Amygdala (tissue), 56 donors: ENCODE measurements at regions not wholly inside any gene's neighbourhood (a gene's known extent, or its start where the extent isn't known, plus 50 kb on each side); places are given as distances from the start of the nearest gene placed in this dataset.

Experiments
- DNase-seq, 56 donors: peaks; one replicate each; lab custom pipeline; 2025; lab: John Stamatoyannopoulos, UW

DNA sequence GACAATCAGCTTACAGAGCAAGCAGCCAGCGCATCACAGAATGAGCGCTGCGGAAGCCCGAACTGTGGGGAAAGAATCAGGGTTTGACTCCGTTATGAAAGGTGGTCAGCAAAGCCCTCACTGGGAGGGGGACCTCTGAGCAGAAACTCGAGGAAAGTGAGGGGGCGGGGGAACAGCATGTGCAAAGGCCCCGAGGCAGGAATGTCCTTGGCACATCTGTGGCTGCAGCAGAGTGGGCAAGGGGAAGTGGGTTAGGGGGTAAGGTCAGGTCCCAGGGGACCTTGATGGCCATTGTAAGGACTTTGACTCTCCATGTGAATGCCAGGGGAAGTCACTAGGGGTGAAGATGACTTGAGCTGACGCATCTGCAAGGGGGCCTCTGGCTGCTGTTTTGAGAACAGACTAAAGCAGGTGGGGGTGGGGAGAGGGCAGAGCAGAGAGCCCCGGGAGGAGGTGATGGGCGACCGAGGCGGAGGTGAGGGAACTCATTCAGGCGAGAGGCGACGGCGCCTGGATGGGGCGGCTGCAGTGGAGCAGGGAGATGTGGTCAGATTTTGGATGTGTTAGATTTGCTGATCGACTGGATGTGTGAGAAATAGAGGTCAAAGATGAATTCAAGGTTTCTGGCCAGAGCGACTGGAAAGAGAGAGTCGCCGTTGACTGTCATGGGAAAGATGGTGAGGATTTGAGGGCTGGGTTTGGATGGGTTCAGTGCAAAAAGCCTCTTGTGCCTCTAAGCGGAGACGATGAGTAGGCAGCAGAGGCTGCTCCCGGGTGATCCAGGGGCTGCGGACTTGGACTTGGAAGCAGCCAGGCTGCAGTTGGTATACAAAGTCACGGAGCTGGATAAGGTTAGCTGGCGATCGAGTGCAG lies 108.0 kb upstream of the ZBTB40 start:
- no peak for DNase-seq

DNA sequence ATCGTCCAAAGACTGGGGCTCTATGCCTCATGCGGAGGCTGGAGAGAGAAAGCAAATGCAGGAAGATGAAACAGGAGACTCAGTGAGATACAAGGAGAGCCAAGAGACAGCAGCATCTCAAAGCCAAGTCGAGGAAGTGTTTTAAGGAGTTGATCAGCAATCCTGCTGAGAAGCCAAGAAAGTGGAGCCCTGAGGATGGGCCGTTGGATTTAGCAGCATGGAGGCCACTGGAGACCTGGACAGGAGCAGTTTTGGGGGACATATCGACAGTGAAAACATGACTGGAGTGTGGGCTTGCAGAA lies 107.4 kb upstream of the ZBTB40 start:
- DNase-seq: no peak

DNA sequence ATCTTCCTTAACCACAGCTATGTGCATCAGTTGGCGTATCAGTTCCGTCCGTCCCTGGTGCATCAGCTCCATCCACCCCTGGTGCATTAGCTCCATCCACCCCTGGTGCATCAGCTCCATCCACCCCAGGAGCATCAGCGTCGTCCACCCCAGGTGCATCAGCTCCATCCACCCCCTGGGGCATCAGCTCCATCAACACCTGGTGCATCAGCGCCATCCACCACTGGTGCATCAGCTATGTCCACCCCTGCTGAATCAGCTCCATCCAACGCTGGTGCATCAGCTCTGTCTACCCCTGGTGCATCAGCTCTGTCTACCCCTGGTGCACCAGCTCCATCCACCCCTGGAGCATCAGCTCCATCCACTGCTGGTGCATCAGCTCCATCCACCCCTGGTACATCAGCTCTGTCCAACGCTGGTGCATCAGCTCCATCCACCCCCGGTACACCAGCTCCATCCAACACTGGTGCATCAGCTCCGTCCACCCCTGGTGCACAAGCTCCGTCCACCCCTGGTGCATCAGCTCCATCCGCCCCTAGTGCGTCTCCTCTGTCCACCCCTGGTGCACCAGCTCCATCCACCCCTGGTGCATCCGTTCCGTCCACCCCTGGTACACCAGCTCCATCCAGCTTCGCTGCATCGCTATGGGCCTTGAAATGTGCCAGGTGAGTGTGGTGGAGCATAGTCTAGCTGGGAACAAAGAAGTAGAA lies 106.6 kb upstream of the ZBTB40 start:
- no peak for DNase-seq

GRCh38 chr1:22347854-22348760 lies 103.5 kb upstream of the ZBTB40 start:
- DNase-seq: no peak

- DNase-seq: no peak
These were observed 102.1 kb upstream of the ZBTB40 start for GRCh38 chr1:22349362-22350043.

DNA sequence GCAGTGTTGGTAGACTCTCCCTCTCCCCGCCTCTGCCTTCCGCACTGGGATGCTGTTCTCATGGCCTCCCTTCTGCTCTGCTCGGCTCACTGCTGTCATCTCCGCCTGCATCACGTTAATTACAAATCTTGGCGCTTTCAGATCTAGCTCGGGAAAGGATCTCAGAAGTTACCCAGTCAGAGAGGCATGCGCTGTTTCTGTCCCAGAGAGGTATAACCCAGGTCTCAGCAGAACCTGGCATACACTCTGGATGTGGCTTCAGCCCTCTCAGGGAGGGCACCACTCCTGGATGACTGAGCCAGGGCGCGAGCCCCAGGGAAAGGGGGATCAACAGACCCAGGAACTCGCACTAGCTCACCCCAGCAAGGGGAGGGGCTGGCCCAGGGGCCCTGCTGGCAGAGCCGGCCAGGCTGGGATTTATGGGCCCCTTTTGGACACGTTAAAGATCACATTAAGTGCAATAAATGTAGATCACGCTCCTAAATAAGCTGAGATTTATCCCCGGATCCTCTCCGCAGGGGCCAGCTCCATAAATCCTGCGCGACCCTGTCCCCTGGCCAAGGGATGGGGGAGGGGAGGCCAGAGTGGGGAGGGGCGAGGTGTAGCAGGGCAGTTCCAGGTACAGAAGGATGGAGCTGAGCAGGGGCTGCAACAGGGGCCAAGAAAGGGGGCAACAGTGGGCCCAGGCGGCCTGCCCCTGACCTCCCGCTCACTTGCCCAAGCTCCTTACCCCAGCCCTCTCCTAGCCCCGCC lies 101.3 kb upstream of the ZBTB40 start:
- DNase-seq: no peak

DNA sequence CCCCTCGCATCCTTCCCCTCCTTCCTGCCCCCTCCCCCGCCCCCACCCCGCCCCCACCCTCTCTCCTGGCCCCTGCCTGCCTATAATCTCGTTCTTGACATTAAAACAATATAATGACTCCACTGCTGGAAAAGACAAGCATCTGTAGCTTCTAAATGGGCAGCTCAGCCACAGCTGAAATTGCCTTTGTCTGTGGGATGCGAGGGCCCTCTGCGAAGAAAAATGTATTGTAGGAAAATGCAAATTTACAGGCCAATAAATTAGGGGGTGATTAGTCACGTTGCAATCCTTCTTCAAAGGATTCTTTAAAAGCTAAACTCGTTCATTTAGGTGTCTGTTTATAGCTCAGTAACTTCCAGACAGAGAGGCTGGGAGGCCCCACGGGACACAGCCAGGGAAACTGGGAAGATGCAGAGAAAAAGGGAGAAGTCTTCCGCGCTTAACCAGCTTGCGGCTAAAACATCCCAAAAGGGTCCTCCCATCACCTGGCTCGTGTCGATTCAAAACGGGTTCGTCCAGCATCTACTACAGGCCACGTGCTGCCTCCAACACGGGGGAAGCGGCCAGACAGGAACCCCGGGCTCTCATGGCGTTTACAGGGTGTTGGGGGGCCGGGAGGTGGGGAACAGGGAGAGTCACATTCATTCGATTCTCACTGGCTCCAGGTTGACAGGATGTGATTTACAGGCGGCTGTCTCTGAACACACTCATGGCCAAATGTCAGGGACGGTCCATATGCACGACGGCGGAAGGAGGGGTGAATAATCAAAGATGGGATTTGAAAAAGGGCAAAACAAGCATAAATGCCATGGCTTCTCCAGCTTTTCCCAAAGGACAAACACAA lies 100.5 kb upstream of the ZBTB40 start:
- DNase-seq: no peak

DNA sequence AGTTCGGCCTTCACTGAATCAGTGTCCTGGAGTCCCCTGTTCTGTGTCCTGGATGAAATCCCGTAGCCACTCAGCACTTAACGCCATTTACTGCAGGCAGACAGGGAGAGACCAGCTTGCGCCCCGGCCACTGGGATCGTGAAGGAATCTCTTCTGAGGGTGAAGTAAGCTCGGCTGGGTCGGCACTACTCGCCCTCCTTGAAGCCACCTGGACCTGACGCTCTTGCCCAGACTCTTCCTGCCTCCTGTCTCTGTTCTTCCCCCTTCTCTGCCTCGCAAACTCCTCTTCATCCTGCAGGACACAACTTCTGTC lies 99.9 kb upstream of the ZBTB40 start:
- no peak for DNase-seq

DNA sequence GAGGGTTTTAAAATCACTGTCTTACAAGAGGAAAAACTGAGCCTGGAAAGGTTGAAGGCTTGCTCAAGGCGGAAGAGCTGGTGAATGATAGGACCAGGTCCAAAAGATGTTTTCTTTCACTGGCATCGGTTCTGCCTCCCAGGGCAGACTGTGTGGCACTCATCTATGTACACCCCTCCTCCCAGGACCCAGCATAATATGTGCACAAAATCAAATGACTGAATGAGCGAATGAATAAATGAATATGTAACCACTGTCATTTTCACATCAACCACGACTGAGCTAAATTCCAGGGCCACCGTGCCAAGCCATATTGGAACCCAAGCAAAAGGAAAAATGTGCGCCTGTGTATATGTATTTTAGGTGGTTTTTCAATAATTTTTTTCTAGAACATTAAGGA lies 99.3 kb upstream of the ZBTB40 start:
- no peak for DNase-seq

DNA sequence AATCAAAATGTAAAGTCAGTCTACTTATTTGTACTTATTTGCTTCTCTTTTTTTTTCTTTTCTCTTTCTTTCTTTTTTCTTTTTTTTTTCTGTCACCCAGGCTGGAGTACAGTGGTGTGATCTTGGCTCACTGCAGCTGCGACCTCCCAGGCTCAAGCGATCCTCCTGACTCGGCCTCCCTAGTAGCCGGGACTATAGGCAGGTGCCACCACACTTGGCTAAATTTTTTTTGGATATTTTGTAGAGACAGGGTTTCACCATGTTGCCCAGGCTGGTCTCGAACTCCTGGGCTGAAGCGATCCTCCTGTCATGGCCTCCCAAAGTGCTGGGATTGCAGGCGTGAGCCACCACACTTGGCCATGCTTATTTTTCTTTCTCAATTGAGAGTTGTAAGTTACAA lies 98.8 kb upstream of the ZBTB40 start:
- no peak for DNase-seq

DNA sequence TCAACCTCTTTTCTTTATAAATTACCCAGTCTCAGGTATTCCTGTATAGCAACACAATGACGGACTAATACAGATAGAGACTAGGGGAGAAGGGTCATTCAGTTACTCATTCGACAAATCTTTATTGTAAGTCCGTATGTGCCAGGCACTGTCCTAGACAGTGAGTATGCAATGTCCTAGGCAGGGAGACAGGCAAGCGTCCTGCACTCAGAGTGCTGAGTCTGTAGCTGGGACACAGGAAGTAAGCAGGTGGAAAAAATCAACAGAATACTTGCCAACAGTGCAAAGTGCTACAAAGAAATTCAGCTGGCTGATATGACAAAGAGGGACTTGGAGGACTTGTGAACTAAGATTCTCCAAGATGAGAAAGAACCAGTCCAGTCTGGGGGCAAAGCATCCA lies 92.2 kb upstream of the ZBTB40 start:
- DNase-seq: no peak

DNA sequence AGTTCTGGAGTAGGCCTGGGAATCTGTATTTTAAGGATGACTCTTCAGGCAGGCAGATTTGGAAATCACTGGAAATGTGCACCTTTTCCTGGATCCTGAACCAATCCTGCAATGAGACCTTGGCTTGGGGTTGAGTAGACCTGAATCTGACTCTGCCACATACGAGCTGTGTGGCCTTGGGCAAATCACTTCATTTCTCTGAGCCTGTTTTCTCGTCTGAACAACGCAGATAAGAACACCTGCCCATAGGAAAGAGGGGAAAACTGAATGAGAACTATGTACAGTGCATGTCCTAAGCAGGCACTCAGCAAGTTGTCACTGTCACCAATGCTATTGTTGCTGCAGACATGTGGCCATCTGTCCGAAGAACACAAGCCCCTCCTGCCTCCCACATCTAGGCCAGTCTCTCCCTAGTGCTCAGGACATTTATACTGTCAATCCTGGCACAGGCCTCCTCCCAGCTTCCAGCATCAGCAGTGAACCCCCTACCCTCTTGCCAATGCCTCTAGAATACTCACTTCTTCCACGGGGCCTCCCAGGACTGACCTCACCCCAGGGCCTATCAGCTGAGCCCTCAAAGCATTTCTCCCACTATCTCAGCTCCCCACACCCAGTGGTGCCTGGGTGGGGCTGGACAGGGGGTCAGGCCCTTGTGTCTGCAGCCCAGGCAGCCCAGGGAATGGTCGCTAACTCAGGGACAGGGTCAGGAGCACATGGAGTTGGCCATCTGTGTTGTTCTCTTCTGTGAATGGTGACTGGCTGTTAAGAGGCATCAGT lies 88.8 kb upstream of the ZBTB40 start:
- DNase-seq: no peak

- no peak for DNase-seq
These were observed 88.0 kb upstream of the ZBTB40 start for GRCh38 chr1:22363403-22364325.

DNA sequence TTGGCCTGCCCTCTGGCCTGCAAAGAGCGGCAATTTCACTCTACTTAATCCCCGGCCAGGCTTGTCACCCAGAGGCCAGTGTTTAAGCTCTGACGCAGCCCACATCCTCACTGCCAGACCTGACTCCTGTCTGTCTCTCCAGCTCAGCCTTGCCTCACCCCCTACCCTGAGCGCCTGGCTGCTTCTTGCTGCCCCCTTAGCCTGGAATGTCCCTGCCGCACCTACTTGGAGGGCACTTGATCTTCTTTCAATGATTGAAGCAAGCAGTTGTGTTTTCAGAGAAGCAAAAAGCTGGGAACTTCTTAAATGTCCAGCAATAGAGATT lies 87.4 kb upstream of the ZBTB40 start:
- no peak for DNase-seq

DNA sequence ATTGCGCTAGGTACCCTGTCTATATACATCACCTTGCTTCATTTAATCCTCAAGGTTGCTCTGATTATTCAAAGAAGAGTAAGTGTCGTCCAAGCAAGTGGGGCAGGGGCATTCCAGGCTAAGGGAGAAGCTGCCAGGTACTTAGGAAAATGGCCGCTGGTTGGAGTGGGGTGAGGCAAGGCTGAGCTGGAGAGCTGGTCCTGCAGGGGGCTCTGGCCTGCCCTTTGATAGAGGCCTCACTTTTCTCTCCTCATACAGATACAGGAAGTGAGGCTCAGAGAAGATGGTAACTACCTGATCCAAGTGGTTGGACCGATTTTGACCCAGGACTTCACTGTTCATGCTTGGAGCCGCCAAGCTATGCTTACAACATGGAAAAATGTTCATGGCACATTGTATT lies 86.9 kb upstream of the ZBTB40 start:
- DNase-seq: no peak

DNA sequence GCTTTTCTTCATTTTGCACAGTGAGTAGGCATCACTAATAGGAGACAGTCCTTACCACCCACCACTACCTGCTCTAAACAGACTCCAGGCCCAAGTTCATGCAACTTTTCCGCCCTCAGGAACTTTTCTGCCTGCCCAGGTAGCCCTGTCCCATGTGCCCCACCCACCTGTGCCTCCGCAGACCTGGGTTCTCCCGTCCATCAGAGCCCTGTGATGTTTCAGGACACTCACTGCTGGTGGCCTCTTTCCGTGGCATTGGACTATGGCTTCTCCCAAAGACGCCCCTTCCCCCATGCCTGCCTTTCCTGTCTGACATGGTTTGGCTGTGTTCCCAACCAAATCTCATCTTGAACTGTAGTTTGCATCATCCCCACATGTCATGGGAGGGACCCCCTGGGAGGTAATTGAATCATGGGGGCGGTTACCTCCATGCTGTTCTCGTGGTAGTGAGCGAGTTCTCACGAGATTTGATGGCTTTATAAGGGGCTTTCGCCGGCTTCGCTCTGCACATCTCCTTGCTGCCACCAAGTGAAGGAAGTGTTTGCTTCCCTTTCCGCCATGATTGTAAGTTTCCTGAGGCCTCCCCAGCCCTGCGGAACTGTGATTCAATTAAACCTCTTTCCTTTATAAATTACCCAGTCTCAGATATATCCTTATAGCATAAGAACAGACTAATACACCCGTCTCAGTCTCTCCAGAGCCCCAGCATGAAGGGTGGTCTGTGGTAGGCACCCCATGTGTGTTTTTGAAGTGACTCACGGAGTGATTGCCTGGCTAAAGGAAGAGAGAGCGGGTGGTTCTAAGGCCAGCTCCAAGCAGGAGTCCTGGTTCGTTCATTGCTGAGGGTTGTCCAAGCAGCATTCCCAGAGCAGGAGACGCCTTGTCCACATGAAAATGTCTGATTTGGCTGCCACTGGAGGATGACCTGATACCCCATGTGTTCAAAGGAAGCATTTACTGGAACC lies 86.0 kb upstream of the ZBTB40 start:
- no peak for DNase-seq
